CD1c-positive myeloid dendritic cell (primary cell): ENCODE measurements at regions not wholly inside any gene's neighbourhood (a gene's known extent, or its start where the extent isn't known, plus 50 kb on each side); places are given as distances from the start of the nearest gene placed in this dataset.
"Not testable (repeated sequence)": the region's sequence is repeated elsewhere in the genome, so short reads cannot be mapped to it uniquely, and the experiment has no call there.

Experiments used
- DNase-seq: peaks from one replicate; pipeline ENCODE4 v3.0.0-alpha.2; 2016; ENCODE audit errors: extremely low spot score

- no peak for DNase-seq
These were observed 93.4 kb downstream of the ZFP64 start for GRCh38 chr20:52098186-52098585.

GRCh38 chr20:52096117-52096516, 95.5 kb downstream of the ZFP64 start:
- no peak for DNase-seq

- no peak for DNase-seq
These were observed 96.9 kb downstream of the ZFP64 start for GRCh38 chr20:52094693-52095092.

- no peak for DNase-seq
These were observed 98.0 kb downstream of the ZFP64 start for GRCh38 chr20:52093575-52093974.

- DNase-seq: no peak
These were observed 101.5 kb downstream of the ZFP64 start for GRCh38 chr20:52090035-52090434.

- no peak for DNase-seq
These were observed 104.1 kb downstream of the ZFP64 start for GRCh38 chr20:52087471-52087870.

- no peak for DNase-seq
These were observed 104.7 kb downstream of the ZFP64 start for GRCh38 chr20:52086878-52087277.

GRCh38 chr20:52084727-52085126, 106.9 kb downstream of the ZFP64 start:
- no peak for DNase-seq

- peak; percentile 56 for DNase-seq
These were observed 107.8 kb downstream of the ZFP64 start for GRCh38 chr20:52083627-52084232.

- no peak for DNase-seq
These were observed 109.0 kb downstream of the ZFP64 start for GRCh38 chr20:52082612-52083011.

- DNase-seq: no peak
These were observed 109.8 kb downstream of the ZFP64 start for GRCh38 chr20:52081791-52082190.

GRCh38 chr20:52081066-52081465, 110.5 kb downstream of the ZFP64 start:
- no peak for DNase-seq

- no peak for DNase-seq
These were observed 113.3 kb downstream of the ZFP64 start for GRCh38 chr20:52078289-52078688.

- no peak for DNase-seq
These were observed 115.4 kb downstream of the ZFP64 start for GRCh38 chr20:52076164-52076563.

- no peak for DNase-seq
These were observed 116.2 kb downstream of the ZFP64 start for GRCh38 chr20:52075400-52075799.

GRCh38 chr20:52071136-52071535, 120.4 kb downstream of the ZFP64 start:
- DNase-seq: no peak

GRCh38 chr20:52064931-52065330, 126.6 kb downstream of the ZFP64 start:
- no peak for DNase-seq

- DNase-seq: no peak
These were observed 128.9 kb downstream of the ZFP64 start for GRCh38 chr20:52062452-52063209.

- no peak for DNase-seq
These were observed 130.5 kb downstream of the ZFP64 start for GRCh38 chr20:52060794-52061714.

GRCh38 chr20:52057133-52057532, 134.4 kb downstream of the ZFP64 start:
- DNase-seq: not testable (repeated sequence)

GRCh38 chr20:52056203-52057062, 135.1 kb downstream of the ZFP64 start:
- no peak for DNase-seq

- DNase-seq: no peak
These were observed 137.5 kb downstream of the ZFP64 start for GRCh38 chr20:52054123-52054522.
